A673 (cell line): ENCODE measurements at regions not wholly inside any gene's neighbourhood (a gene's known extent, or its start where the extent isn't known, plus 50 kb on each side); places are given as distances from the start of the nearest gene placed in this dataset.

ENCODE experiments used
- EZH2 ChIP-seq: fragments of 200-600 bp; sonication (generic); IDR thresholded peaks from 2 replicates; pipeline ENCODE4 v1.6.1; 2017; ENCODE audit warnings: borderline replicate concordance, low read depth, mild to moderate bottlenecking, mixed read lengths, antibody characterized with exemption, low read length; ENCODE audit not compliant: poor library complexity, severe bottlenecking
- TF ChIP-seq, protein P1 (sequence below): fragments of 300-800, 200-600 bp; sonication (generic); conservative IDR thresholded peaks from 2 replicates; pipeline ENCODE4 v1.5.1; 2017; ENCODE audit warnings: low read depth, mild to moderate bottlenecking, antibody characterized with exemption, low read length, moderate library complexity, mixed read lengths

- TF ChIP-seq, protein P1, sequence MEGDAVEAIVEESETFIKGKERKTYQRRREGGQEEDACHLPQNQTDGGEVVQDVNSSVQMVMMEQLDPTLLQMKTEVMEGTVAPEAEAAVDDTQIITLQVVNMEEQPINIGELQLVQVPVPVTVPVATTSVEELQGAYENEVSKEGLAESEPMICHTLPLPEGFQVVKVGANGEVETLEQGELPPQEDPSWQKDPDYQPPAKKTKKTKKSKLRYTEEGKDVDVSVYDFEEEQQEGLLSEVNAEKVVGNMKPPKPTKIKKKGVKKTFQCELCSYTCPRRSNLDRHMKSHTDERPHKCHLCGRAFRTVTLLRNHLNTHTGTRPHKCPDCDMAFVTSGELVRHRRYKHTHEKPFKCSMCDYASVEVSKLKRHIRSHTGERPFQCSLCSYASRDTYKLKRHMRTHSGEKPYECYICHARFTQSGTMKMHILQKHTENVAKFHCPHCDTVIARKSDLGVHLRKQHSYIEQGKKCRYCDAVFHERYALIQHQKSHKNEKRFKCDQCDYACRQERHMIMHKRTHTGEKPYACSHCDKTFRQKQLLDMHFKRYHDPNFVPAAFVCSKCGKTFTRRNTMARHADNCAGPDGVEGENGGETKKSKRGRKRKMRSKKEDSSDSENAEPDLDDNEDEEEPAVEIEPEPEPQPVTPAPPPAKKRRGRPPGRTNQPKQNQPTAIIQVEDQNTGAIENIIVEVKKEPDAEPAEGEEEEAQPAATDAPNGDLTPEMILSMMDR: no peak
- TF ChIP-seq EZH2: no peak
Measured at GRCh38 chr18:22277758-22278157, 108.4 kb downstream of the GATA6 start.
